ENCODE measurements at regions not wholly inside any gene's neighbourhood (a gene's known extent, or its start where the extent isn't known, plus 50 kb on each side); places are given as distances from the start of the nearest gene placed in this dataset.

- Histone ChIP-seq H3K27me3 (replicated peaks; ENCODE audit: insufficient read depth) (no peaks in the 10 kb centered on the region), H3K27ac (no peak overlapping the region), H3K9me3 (no peaks in the 10 kb centered on the region), H3K4me1 (ENCODE audit: control insufficient read depth in 1 of 2, low read depth in 2 of 2) (no peaks in the 10 kb centered on the region), H3K36me3 (no peaks in the 10 kb centered on the region), H3K4me3 (no peak overlapping the region)
- no peak for ATAC-seq (ENCODE audit: insufficient number of reproducible peaks, low FRiP score, low read depth)
- TF ChIP-seq CTCF (IDR thresholded peaks at IDR 0.05): no peak
- no peak for DNase-seq (ENCODE audit: low spot score)
Observed at GRCh38 chr4:185950891-185951290, 118.1 kb upstream of the TLR3 start.

GRCh38 chr4:185955151-185955770 is 113.7 kb upstream of the TLR3 start:
- Histone ChIP-seq H3K27me3 (replicated peaks; ENCODE audit: insufficient read depth) (no peaks in the 10 kb centered on the region), H3K4me1 (ENCODE audit: control insufficient read depth in 1 of 2, low read depth in 2 of 2) (no peaks in the 10 kb centered on the region), H3K36me3 (no peaks in the 10 kb centered on the region), H3K9me3 (no peaks in the 10 kb centered on the region), H3K27ac (no peak overlapping the region), H3K4me3 (no peak overlapping the region)
- ATAC-seq (ENCODE audit: insufficient number of reproducible peaks, low FRiP score, low read depth): no peak
- TF ChIP-seq CTCF (IDR thresholded peaks at IDR 0.05): no peak
- DNase-seq (ENCODE audit: low spot score): no peak

- Histone ChIP-seq H3K9me3 (no peaks in the 10 kb centered on the region), H3K27ac (no peak overlapping the region), H3K4me3 (no peak overlapping the region), H3K4me1 (ENCODE audit: control insufficient read depth in 1 of 2, low read depth in 2 of 2) (no peaks in the 10 kb centered on the region), H3K27me3 (replicated peaks; ENCODE audit: insufficient read depth) (no peaks in the 10 kb centered on the region), H3K36me3 (no peaks in the 10 kb centered on the region)
- DNase-seq (ENCODE audit: low spot score) (no peak), ATAC-seq (ENCODE audit: insufficient number of reproducible peaks, low FRiP score, low read depth) (no peak)
- no peak for TF ChIP-seq CTCF (IDR thresholded peaks at IDR 0.05)
Observed at GRCh38 chr4:185955826-185956543, 113.0 kb upstream of the TLR3 start.

- no peak overlapping the region for H3K4me3 ChIP-seq
- no peaks in the 10 kb centered on the region for H3K9me3 ChIP-seq
- DNase-seq (ENCODE audit: low spot score) (no peak), ATAC-seq (ENCODE audit: insufficient number of reproducible peaks, low FRiP score, low read depth) (no peak)
- no peaks in the 10 kb centered on the region for H3K4me1 ChIP-seq (ENCODE audit: control insufficient read depth in 1 of 2, low read depth in 2 of 2)
- H3K27ac ChIP-seq: no peak overlapping the region
- H3K36me3 ChIP-seq: no peaks in the 10 kb centered on the region
- TF ChIP-seq CTCF (IDR thresholded peaks at IDR 0.05): no peak
- H3K27me3 ChIP-seq (replicated peaks; ENCODE audit: insufficient read depth): no peaks in the 10 kb centered on the region
Observed at GRCh38 chr4:185956544-185956940, 112.4 kb upstream of the TLR3 start.

GRCh38 chr4:185958094-185958747 is 110.7 kb upstream of the TLR3 start:
- no peak for DNase-seq (ENCODE audit: low spot score)
- Histone ChIP-seq H3K36me3 (no peaks in the 10 kb centered on the region), H3K27me3 (replicated peaks; ENCODE audit: insufficient read depth) (no peaks in the 10 kb centered on the region), H3K9me3 (no peaks in the 10 kb centered on the region), H3K27ac (no peak overlapping the region), H3K4me3 (no peak overlapping the region), H3K4me1 (ENCODE audit: control insufficient read depth in 1 of 2, low read depth in 2 of 2) (no peaks in the 10 kb centered on the region)
- ATAC-seq (ENCODE audit: insufficient number of reproducible peaks, low FRiP score, low read depth): no peak
- TF ChIP-seq CTCF (IDR thresholded peaks at IDR 0.05): no peak

Measured in thoracic aorta (tissue), 2 donors.